KG1 (cell line): ENCODE measurements at regions not wholly inside any gene's neighbourhood (a gene's known extent, or its start where the extent isn't known, plus 50 kb on each side); places are given as distances from the start of the nearest gene placed in this dataset.

Source experiments
- DNase-seq: peaks from one replicate; lab custom pipeline; 2025; lab: John Stamatoyannopoulos, UW

- DNase-seq: no peak
Observed at GRCh38 chr18:21162786-21163185, 51.2 kb upstream of the ROCK1 start.

- DNase-seq: peak; percentile 52
Observed at GRCh38 chr18:21163647-21164547, 52.3 kb upstream of the ROCK1 start.

GRCh38 chr18:21164548-21165095 is 53.0 kb upstream of the ROCK1 start:
- DNase-seq: no peak

GRCh38 chr18:21167641-21168377 is 56.2 kb upstream of the ROCK1 start:
- no peak for DNase-seq

- DNase-seq: no peak
Observed at GRCh38 chr18:21168880-21169279, 57.3 kb upstream of the ROCK1 start.

- DNase-seq: no peak
Observed at GRCh38 chr18:21177822-21178221, 64.2 kb upstream of the GREB1L start.

- no peak for DNase-seq
Observed at GRCh38 chr18:21179590-21180220, 62.3 kb upstream of the GREB1L start.

- no peak for DNase-seq
Observed at GRCh38 chr18:21180588-21180987, 61.4 kb upstream of the GREB1L start.

- DNase-seq: no peak
Observed at GRCh38 chr18:21181766-21182165, 60.3 kb upstream of the GREB1L start.

GRCh38 chr18:21183670-21184069 is 58.4 kb upstream of the GREB1L start:
- DNase-seq: no peak

- no peak for DNase-seq
Observed at GRCh38 chr18:21184396-21184996, 57.5 kb upstream of the GREB1L start.

- no peak for DNase-seq
Observed at GRCh38 chr18:21187886-21188285, 54.1 kb upstream of the GREB1L start.

- no peak for DNase-seq
Observed at GRCh38 chr18:21191596-21192307, 50.3 kb upstream of the GREB1L start.
